DMS 273 (cell line): ENCODE measurements at regions not wholly inside any gene's neighbourhood (a gene's known extent, or its start where the extent isn't known, plus 50 kb on each side); places are given as distances from the start of the nearest gene placed in this dataset.
"Not testable (repeated sequence)": the region's sequence is repeated elsewhere in the genome, so short reads cannot be mapped to it uniquely, and the experiment has no call there.

ENCODE experiments used
- DNase-seq: peaks from one replicate; lab custom pipeline; 2025; ENCODE audit not compliant: unreplicated experiment; lab: John Stamatoyannopoulos, UW

DNA sequence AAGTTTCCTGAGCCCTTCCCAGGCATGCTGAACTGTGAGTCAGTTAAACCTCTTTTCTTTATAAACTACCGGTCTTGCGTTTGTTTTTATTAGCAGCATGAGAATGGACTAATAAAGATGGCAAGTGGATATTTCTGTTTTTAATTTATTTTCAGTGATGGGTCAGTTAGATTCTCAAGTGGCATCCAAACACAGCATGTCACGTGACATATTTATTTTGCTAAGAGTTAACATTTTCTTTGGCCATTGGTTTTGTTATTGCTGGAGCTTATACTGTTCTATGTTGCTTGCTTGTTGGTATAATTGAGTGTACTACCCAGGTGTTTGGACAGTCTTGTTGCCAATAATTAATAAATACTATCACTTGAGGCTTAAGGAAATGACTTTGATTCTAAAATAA, 181.7 kb upstream of the MALRD1 start:
- no peak for DNase-seq

DNA sequence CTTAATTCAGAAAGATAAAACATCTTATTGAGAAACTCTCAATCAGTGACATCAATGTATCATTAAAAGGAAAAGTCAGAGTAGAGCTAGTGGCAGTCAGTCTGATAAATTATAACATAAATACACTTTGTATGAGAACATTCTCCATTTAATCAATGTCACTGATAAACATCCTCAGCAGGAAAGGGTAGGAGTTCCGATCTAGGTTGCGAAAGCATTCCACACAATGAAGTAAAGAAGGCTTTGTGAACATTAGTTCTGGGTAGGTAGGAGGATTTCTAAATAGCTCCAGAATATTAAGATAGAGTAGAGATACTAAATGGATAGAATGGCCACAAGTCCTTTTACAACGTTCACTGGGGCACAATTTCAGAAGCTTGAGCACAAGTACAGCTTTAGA, 179.7 kb upstream of the MALRD1 start:
- no peak for DNase-seq

DNA sequence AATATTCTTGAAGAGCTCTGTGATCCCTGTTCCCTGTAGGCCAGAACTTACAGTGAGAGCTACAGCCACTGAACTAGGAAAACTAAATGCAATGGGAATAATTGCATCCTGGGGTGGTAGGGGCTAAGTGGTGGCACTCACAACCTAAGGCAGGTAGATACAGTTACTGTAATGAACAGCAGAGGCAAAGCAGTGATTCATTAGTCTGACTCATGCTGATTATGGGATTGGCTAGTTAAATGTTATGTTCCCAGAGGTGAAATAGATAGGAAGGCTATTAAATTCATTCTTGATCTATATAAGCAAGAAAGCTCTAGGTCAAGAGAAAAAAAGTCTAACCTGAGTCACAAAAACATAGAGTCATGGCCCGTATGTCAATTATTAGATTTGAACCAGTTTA, 173.1 kb upstream of the MALRD1 start:
- no peak for DNase-seq

DNA sequence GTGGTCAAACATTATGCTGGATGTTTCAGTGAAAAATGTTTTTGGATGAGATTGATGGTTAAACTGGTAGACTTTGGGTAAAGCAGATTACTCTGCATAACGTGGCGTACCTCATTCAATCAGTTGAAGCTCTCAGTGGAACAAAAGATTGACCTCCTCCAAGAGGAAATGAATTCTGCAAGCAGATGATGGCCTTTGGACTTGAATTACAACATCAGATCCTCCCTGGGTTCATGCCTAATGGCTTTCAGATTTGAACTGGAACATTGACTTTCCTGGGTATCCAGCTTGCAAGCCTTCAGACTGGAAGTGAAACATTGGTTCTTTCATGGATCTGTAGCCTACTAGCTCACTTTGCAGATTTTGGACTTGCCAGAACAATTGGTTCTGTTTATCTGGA, 169.3 kb upstream of the MALRD1 start:
- no peak for DNase-seq

DNA sequence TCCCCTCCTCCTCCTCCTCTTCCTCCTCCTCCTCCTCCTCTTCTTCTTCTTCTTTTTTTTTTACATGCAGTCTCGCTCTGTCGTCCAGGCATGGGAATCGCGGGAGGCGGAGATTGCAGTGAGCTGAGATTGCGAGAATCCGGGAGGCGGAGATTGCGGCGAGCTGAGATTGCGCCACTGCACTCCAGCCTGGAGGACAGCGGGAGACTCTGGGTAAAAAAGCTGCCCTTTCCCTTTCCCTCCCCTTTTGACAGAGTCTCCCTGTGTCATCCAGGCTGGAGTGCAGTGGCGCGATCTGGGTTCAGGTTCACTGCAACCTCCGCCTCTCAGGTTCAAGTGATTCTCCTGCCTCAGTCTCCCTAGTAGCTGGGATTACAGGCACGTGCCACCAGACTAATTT, 168.1 kb upstream of the MALRD1 start:
- DNase-seq, result no peak

DNA sequence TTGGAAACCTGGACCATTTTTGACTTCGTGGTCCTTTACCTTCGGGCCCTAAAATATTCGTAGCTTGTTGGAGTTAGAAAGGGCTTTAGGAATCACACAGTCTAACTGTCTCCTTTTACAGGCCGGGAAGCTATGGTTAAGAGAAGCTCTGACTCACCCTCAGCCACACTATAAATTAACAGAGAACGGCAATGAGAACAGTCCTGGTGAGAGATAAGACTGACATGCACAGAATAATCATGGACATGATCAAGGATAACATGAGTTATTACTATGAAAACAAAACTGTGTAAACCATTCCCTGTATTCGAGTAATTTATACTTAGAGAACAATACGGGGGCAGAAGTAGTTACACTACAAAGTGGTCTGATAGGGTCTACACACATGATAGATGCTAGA, 162.5 kb upstream of the MALRD1 start:
- no peak for DNase-seq

DNA sequence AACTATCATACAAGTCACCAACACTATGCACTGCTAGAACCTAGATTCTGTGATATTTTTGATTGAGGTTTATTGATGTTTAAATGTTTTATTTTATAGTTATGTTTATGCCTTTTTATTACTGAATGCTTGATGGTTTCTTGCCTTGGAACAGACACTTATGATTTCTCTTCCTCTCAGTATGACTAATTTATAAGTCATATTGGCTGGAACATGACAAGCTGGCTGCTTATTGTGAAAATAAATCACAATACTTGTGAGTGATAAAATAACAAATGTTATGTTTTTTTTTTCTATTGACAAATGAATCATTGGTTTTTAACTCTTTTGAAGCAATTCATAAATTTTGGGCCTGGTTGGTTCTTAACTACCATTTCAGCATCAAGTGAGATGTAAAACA, 142.0 kb upstream of the MALRD1 start:
- no peak for DNase-seq

DNA sequence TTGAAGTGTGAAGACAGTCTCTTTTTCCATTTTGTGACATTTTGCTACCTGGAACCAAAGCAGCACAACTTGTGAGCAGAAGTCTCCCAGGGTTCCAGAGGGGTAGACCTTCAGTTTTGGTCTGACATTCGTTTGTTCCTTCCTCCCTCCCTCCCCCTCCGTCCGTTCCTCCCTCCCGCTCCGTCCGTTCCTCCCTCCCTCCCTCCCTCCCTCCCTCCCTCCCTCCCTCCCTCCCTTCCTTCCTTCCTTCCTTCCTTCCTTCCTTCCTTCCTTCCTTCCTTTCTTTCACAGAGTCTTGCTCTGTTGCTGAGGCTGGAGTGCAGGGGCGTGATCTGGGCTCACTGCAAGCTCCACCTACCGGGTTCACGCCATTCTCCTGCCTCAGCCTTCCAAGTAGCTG, 131.2 kb upstream of the MALRD1 start:
- not testable (repeated sequence) for DNase-seq

DNA sequence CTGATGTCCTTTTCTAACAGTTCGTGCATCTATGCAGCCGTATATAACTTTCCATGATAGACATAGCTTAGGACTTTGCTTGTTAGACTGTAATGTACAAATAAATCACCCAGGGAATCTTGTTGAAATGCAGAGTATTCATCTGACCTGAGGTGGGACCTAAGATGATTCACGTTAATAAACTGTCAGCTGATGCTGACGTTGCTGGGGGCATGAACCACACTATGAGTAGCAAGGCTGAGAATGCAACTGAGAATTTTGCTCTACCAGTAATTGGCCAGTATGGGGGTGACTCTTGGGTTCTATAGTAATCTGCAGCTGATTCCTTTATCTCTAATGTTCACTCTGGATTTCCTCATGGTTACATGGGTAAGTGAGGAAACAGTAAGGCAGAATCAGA, 130.1 kb upstream of the MALRD1 start:
- no peak for DNase-seq

DNA sequence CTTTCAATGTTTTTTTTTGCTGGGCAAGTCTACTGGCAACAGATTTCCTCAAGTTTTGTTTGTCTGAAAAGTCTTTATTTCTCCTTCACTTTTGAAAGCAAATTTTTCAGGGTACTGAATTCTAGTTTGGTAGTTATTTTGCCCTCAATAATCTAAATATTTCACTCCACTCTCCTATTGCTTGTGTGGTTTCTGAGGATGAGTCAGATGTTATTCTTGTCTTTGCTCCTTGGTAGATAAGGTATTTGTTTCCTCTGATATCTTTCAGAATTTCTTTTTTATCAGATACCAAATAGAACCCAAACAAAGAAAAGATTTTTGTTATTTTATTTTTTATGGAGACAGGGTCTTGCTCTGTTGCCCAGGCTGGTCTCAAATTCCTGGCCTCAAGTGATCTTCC, 99.2 kb upstream of the MALRD1 start:
- no peak for DNase-seq

DNA sequence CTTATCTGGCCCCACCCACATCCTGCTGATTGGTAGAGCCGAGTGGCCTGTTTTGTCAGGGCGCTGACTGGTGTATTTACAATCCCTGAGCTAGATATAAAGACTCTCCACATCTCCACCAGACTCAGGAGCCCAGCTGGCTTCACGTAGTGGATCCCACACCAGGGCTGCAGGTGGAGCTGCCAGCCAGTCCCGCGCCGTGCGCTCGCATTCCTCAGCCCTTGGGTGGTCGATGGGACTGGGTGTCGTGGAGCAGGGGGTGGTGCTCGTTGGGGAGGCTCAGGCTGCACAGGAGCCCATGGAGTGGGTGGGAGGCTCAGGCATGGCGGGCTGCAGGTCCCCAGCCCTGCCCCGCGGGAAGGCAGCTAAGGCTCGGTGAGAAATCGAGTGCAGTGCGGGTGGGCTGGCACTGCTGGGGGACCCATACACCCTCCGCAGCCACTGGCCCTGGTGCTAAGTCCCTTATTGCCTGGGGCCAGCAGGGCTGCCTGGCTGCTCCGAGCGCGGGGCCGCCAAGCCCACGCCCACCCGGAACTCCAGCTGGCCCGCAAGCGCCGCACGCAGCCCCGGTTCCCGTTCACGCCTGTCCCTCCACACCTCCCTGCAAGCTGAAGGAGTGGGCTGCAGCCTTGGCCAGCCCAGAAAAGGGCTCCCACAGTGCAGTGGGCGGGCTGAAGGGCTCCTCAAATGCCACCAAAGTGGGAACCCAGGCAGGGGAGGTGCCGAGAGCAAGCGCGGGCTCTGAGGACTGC, 97.4 kb upstream of the MALRD1 start:
- DNase-seq, result not testable (repeated sequence)

DNA sequence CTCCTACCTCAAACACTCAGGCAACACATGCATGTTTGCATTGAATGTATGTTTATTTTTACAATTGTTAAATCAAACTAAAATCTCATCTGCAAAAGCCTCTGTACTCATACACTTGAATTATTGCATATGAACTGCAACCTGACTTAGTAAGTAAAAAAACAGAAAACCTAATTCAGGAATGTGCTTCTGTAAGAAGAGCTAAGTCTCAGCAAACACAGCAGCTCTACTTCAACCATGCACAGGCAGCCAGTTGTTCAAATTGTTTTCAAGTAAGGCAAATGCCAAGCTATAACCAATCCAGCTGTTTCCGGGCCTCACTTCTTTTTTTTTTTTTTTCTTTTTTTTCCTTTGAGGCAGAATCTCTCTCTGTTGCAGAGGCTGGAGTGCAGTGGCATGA, 93.5 kb upstream of the MALRD1 start:
- DNase-seq, result no peak

DNA sequence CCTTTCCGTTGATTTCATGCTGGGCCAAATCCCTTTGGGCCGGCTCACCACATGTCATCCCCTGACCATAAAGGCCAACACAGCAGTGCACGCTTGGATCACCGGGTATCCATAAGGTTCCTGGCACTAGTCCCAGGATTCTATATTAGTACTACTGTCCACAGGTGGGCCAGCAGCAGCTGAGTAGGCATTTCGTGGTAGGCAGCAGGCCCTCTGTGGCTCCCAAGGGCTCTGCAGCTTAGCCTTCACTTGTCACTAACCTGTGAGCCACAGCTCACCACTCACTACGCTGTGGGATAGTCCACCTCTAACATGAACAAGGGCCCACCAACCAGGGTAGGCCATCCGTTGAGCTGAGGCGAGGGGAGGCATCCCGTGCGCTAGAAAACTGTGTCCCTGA, 89.2 kb upstream of the MALRD1 start:
- DNase-seq, result no peak

DNA sequence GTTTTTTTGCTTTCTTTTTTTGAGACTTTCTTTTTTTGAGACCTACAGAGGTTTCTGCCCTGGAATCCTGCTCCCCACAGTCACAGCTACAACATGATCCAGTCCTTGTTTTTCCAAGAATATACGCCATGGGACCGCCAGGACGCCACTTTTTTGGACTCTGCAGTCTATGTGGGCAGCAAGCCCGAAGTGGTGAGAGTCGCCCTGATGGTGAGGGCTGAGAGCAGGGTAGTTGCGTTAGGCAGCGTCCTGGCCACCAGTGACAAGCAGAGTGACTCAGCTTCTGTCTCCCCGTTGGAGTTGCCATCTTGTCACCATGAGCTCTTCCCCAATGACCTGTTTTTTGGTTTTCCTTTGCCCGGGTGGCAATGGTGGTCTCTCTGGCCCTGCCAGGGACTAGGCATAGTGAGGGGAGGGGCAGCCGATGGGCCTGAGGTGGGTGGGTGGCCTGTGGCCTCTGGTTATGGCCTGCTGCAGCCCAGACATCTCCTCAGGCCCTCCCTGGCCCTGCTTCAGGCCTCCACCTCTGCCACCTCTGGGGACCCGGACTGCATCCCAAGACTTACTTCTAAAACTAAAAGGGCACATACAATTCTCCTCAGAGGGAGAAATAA, 88.0 kb upstream of the MALRD1 start:
- DNase-seq, result no peak

DNA sequence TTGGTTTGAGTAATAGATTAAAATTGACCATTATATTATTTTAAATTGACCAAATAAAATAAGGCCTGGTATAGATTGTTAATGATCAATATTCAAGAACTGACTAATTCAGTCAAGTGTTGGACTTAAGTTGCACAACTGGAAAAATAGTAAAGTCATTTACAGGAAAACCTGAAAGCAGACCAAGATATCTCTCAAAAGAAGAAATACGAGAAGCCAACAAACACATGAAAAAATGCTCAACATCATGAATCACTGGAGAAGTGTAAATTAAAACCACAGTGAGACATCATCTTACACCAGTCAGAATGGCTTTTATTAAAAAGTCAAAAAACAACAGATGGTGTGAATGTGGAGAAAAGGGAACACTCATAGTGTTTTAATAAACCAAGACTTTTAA, 80.4 kb upstream of the MALRD1 start:
- no peak for DNase-seq

DNA sequence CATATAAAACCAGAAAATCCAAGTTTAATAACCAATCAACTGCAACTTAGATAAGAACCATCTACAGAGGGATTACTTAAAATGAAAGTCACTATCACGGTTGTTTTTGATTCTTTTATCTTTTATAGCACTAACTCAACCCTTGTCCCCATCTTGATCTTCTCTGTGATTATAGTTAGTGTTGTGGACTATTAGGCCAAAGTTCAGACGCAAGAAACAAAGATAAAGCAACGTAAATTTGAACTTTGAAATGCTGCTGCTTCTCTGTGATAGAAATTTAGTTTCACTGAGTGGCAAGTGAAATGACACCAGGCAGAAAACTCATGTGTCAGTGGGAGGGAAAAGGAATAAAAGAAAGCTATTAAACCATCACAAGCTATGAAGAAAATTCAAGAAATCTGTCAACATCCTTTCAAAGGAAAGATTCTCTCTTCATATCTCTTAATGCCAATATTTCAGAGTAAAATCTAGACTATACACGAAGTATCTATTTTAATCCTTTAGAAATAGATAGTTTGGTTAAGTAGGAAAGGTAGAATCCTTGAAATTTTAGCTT, 71.8 kb upstream of the MALRD1 start:
- DNase-seq, result no peak

DNA sequence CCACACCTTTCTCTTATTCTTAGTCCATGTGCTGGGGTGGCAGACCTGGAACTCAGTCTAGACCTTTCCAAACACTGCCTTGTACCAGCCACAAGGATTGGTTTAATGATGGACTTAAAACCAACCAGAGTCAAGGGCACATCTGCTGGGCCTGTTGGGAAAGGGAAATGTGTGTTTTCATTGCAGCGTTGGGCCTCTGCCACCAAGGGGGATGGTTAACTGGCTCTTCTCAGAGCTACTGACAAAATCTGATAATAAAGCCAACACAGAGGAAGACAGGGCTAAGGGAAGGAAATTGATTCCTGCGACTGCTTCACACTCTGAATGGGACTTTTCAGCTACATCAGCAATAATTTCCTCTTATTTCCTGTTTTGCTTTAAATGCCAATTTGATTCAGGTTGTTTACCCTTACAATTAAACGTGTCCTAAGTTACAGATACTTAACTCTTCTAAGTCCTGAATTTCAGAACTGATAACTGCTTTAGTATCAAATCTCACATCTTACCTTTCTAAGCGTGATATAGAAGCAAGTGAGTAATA, 68.4 kb upstream of the MALRD1 start:
- no peak for DNase-seq

DNA sequence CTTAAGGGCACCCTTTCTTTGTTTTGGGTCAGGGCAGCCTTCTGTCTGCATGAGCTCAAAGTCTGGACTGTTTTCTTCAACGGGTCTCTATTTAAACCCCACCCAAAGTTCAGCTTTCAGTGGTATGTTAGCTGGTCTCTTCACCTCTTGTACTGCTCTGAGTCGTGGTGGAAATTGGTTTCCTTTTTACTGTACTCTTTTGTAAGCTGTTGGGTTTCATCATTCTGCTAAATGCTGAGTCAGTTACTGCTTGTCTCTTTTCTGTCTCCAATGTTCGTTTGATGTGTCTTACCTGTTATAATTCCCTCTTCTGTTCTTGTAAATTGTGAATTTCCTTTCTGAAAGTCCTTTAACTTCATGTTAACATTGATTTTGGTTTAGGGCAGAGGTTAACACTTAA, 64.1 kb upstream of the MALRD1 start:
- no peak for DNase-seq

DNA sequence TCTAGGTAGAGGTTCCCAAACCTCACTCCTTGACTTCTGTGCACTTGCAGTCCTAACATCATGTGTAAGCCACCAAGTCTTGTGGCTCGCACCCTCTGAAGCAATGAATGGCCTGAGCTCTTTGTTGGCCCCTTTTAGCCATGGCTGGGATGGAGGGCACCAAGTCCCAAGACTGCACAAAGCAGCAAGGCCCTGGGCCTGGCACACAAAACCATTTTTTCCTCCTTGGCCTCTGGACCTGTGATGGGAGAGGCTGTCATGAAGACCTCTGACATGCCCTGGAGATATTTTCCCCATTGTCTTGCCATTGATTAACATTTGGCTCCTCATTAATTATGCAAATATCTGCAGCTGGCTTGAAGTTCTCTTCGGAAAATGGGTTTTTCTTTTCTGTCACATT, 60.3 kb upstream of the MALRD1 start:
- no peak for DNase-seq
